ENCODE measurements at regions not wholly inside any gene's neighbourhood (a gene's known extent, or its start where the extent isn't known, plus 50 kb on each side); places are given as distances from the start of the nearest gene placed in this dataset.

DNA sequence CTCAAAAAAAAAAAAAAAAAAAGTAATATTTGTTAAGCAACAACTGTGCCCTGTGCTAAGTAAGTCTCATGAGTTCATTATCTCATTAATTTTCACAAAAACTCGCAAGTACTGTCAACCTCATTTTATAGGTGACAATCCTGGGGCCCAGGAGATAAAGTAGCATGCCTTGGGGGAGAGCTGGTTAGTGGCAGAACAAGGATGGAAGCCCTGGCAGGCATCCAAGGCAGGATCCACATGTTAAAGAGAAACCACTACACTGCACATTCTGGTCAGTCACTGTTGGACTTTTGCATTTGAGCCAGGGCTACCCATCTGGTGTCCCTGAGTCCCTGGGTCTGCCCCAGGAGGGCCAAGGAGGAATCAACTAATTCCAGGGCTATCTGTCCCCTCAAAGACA is 54.6 kb downstream of the ZFP36L2 start:
- DNase-seq = no peak

DNA sequence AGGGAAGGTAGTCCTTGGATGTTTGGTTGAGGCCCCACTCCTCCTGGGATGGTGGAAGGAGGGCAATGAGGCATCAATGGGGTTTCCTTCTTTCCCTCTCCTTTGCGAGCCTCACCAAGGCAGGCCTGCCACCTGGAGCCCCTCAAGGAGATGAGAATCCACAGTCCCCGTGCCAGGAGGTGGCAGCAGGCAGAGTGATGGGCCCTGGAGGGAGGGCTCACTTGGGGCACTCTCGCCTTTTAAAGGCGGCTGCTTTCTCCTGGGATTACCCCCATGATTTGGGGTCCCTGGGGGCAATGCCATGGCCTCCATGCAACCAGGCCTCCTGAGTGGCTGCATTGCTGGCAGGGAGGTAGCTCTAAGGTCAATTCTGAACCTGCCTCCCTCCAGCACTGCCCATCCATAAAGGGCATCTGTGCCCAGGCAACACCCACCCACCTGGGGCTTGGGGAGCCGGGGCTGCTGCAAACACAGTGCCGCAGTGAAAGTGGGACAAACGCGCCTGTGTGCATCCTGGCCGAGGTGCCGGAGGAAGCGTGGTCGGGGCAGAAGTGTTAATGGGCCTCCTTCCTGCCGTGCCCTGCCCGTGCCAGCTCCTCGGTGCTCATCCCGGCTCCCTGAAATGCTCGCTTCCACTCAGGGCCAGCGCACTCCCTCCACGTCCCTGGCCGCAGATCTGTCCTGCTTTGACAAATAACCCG is 55.9 kb downstream of the ZFP36L2 start:
- no peak for DNase-seq

DNA sequence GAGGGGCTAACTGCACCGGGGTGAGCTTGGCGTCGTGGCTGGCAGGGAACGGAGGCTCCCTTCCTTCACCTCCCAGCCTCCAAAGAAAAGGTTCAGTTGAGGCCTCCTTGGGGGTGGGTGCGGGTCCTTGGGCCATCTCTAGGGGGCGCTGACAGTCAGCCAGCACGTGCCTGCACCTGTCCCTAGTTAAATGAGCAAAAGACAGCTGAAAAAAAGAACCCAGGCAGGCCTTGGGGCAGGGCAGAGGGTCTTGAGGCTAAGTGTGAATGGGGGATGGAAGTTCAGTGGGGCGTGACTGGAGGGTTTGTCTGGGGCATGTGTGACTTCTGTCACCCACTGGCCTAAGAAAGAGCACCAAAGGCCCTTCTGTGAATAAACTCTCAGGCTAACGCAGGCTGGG is 56.4 kb downstream of the ZFP36L2 start:
- DNase-seq = no peak

DNA sequence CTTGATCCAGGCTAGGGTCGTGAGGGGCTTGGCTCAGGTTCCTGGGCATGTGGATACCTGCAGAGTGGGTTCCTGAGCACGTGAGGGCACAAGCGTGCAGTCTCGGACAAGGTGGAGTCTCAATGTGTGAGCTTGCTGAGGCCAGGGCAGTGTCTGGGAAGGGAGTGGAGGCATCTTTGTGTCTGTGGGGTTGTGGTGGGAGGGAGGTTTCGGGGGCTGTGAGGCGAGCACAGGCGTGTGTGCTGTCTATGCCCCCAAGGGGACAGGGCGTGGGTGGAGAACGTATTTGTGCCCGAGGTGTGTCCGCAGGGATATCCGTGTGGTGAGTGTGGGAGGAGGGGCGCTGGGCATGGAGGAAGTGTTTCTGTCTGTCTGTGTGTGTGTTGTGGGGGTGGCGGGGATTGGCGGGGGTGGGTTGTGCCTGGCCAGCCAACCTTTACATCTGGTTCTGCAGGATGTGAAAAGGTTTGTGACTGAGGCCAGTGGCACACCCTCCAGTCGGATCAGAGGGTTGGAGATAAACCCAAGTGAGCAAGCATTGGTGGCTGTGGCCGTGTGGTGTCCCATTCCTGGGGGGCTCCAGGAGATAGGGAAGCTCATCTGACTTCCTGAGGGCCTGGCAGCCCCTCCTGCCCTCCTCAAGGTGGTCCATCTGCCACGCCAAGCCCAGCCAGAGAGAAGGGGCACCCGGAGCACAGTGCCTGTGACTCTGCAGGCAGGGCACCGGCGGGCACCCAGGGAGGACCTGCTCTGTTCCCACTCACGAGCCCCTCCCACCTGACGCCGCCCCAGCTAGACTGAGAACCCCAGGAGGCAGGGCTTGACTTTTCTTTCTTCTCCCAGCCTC is 57.1 kb downstream of the ZFP36L2 start:
- DNase-seq = no peak

DNA sequence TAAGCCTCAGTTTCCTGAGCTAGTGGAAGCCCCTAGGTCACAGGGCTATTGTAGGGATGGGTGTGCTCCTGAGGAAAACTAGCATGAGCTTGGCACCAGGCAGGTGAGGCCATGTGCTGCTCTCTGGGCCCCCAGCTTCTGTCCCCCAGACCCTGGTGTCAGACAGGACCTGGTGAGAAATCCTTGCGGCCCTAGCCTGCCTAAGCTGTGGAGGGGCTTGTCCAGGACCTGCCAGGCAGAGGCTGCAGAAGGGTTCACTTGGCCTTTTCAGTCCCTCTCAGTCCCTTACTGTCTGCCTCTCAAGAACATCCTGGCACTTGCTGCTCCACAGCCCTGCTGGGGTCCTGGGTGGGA is 58.4 kb downstream of the ZFP36L2 start:
- DNase-seq = no peak

DNA sequence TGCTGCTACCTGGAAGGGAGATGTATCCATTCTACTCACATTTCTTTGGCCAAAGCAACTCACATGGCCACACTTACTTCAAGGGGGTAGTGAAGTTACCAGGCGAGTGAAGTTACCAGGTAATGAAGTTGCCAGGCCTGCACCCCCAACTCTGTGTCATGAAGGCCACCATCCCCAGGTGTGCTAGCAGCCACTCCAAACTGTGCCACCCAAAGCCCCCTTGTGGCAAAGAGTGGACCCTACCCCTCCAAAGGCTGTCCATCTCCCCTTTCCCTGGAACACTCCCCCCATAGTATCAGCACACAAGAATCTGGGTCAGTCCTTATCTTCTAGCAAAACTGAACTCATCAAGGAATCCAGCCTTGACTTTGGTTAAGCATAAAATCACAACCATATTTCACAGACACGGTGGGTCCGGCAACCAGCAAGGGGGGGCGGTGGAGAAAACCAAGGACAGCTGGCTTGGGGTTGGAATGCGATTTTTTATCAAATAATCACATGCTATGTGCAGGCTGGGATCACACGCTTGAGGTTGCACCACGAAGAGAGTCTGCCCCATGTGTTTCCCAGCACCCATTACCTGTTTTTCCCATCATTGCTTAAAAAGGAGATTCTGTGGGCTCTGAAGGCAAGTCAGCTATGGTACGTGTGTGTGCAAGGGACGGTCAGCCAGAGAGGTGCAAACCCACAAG is 60.9 kb downstream of the ZFP36L2 start:
- no peak for DNase-seq

DNA sequence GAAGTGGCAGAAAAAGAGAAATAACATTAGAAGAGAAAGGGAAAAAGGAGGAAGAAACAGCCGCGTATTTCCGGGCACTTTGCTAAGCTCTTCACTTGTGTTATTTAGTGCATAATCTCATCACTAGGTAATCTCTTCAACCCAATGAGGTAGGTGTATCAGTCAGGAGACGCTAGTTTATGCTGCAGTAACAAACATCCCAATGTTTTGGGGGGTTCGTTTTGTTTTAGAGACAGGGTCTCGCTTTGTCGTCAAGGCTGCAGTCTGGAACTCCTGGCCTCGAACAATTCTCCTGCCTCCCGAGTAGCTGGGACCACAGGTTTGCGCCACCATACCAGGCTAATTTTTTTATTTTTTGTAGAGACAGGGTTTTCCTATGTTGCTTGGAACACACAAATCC is 61.7 kb downstream of the ZFP36L2 start:
- no peak for DNase-seq

DNA sequence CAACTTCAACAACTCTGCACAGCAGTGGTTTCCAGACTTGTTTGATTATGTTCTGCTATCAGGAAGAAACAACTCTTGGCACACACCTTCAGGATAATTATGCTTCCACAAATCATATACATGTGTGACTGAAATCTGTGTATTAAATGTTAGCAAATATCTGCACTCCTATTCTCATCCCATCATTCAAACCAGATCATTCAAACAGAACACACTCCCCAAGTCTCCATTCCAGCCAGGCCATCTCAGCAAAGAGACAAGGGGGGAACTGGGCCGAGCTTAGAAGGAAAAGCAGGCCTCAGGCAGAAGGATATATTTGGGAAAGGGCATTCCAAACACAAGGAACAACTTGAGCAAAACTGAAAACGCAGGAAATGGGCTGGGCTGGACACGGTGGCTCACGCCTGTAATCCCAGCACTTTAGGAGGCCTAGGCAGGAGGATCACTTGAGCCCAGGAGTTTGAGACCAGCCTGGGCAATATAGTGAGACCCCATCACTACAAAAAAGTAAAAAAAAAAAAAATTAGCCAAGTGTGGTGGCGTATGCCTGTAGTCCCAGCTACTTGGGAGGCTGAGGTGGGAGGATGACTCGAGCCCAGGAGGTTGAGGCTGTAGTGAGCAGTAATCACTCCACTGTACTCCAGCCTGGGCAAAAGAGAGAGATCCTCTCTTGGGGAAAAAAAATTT is 62.7 kb downstream of the ZFP36L2 start:
- DNase-seq = no peak

DNA sequence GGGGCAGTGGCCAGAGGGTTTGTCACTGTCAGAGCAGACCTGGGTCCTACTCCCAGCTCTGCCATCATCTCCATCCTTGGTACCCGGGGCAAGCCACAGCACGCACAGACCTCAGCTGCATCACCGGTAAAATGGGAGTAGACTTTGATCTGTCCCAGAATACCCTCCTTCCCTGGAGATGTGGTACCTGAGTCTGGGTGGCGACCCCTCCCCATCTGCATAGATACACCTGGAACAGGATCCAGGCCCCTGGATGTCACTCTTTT is 64.0 kb downstream of the ZFP36L2 start:
- no peak for DNase-seq

DNA sequence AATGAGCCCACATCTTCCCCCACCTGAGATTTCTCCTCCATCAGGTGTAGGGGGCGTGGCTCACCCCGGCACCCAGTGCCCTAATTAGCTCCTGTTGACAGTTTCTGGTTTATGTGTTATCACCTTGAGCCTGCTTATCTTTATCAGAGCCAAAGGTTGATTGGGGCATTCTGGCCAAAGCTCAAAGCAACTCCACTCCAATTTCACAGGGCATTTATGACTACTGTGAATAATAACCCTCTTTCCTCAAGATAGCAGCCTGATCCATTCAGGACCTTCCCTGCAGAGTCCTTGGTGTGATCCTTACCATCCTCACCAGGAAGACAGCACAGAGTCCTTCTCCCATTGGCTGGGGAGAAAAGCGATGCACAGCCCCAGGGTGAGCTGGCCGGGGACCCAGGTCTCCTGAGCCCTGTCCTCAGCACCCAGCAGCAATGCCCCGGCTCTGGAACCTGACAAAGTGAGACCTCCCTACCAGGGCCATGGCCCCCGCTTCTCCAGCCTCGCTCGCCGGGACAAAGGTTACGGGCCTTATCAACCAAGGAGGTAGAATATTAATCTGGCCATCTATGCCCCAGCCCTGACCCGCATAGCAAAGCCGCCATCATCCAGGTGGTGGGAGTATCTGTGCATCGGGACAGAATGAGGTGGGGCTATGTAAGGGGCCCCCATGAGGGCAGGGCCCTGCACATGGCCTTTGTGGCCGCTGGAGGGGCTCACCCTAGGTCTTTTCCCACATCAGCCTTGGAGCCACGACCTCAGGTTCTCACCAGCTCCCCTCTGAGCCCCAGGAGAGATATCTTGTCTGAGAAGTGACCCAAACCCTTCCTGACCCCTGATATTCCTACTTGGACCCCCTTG is 64.5 kb downstream of the ZFP36L2 start:
- DNase-seq = no peak

DNA sequence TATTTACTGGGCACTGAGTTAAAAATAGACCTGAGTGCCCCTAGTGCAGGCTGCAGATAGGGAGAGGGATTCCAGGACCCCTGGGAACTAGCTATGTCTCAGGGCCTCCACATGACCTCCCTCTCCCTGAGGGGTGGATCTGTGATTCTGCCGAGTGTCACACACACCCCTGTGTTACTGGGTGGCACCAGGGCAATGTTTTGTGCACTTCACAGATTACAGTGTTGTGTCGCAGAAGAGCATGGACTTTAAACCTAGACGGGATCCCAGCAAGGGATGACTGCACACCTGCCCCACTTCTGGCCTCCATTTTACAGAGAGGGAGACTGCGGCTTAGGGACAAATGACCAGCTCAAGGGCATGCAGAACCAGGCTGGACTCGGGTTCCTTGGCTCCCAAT is 65.6 kb downstream of the ZFP36L2 start:
- DNase-seq = no peak

DNA sequence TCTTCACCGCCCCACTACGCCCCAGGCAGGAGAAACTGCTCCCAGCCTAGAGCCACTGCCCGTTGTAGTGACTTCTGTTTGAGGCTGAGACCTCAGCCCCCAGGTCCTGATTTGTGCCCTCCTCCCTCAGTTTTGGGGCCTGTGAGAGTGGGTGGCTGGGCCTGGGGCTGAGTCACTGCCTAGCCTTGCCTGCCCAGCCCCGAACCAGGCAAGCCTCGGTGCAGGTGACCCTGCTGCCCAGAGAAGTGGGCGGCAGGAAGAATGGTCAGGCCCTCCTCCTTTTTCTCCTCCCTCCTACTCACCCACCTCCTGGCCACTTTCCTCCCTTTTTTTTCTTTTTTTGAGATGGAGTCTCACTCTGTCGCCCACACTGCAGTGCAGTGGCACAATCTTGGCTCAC is 66.6 kb downstream of the ZFP36L2 start:
- DNase-seq = no peak

DNA sequence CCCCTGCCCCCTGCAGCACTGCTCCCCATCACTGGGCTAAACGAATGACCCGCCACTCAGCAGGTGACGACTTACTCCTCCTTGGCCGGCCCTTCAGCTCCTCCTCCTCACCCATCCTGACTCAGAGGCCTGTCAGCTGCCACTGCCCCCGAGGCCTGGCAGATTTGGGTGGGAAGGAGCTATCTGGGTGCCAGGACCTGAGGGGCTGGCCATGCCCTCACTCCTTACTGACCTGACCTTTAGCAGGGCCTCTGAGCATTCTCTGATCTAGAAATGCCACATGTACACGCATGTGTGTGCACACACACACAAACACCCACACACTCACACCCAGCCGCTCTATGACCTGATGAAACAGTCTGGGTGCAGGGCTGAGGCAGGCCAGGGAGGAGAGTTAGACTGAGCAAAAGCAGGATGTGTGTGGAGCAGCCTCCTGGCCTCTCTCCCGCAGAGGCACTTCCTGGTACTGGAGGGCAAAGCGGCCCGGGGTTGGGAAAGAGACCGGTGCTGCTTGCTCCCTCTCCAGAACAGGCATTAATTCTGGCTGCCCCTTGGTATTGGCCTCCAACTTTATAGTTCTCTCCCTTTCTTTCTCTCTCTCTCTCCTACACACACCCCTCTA is 68.0 kb downstream of the ZFP36L2 start:
- no peak for DNase-seq

DNA sequence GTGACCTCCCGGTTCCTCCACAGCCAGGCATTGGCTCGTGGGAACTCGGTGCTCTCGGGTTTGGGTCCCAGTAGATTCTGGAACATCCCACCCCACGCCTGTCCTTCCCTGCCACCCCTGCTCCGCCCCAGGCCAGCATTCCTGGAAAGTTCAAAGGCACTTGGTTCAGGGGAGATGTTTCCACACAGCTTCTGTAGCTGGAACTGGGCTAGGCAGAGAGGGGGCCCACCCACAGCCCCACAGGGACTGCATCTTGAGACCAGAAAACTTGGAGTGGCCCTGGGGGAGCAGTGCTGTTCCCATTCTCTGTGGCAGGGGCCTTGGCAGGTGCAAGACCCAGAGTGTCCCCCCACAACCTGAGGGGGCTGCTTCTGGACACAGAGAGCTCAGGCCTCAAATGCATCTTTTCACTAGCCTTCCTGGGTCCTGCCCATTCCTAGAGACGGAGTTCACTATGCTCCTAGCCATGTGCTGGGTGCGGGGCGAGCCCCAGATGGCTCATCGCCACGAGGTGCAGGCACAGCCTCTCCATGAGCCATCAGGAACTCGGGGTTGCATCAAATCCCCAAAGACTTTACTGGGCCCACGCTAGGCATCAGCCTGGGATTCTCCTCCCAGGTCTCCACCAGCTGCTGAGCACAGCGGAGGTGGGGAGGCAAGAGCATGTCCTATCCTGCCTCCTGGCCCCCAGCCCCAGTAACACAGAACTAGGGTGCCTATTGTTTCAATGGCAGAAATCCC is 68.7 kb downstream of the ZFP36L2 start:
- no peak for DNase-seq

DNA sequence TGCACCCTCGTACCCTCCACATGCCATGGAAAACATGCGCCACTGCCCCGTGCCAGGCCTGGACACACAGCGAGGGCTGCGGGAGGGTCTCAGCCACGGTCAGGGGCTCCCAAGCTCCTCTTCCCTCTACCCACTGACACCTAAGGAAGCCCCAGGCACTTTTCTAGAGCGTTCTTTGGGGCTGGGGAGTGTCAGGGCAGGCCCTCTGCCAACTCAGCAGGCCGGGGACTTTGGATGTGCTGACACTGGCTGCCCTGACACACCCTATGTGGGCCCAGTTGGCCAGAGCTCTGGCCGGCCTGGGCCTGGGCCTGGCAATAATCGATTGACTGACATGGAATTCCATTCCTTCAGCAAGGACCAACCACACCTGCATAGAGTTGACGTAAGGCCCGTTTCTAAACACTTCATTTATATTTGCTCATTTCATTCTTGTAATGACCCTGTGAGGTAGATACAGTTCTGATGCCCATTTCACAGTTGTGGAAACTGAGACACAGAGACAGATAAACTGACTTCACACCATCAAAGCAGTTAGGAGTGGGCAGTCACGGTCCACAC is 70.5 kb downstream of the ZFP36L2 start:
- DNase-seq = no peak

DNA sequence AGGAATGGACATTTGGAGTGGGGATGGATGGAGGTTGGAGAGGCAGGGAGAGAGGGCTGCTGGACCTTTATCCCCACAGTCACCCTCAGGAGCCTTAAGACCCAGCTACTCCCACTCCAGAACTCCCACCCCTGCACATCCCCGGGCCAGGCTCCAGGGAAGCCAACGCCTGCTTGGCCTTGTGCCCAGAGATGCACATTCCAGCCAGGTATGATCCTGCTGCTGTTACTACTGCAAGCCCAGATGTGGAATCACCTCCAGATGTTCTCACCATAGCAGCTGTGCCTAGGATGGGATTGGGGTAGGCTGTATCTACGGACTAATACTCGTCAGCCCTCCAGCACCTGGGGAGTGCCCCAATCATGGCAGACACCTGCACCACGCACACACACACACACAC is 71.7 kb downstream of the ZFP36L2 start:
- no peak for DNase-seq

DNA sequence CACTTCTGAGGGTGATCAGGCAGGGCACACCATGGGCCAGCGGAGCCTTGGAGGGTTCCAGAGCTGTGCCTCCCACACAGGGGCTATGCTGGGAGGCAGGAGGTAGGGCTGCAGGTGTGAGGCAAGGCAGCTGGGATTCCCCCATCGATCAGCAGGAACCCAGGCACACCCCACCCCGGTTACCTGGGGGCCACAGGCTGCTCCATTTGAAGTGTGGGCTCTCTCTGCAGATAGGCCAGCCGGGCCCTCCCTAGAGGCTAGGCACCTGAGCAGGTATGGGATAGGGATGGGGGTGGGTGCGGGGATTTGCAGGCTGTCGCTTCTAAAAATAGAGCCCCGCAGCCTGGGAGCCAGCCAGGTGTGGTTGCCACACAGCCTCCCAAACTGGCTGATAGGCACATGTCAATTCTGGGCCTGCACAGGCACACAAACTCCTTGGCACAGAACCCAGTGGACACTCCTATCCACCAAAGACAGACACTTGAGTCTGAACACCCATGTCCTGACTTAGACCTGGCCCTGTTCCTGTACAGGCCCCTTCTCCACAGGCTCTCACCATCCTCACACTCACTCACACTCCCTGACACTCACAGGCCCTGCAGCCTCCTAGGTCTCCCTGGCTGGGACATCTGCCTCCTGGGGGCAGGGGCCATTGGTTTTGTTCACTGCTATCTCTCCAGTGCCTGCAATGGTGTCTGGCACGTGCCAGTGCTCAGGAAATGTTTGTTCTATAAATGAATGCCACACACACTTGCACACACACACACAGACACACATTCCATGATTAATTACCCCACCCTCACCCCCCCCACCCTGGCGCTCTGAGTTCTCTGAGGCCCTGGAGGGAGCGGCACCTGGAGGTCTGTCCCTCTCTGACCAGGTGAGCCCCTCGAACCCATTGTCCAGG is 73.4 kb downstream of the ZFP36L2 start:
- no peak for DNase-seq

DNA sequence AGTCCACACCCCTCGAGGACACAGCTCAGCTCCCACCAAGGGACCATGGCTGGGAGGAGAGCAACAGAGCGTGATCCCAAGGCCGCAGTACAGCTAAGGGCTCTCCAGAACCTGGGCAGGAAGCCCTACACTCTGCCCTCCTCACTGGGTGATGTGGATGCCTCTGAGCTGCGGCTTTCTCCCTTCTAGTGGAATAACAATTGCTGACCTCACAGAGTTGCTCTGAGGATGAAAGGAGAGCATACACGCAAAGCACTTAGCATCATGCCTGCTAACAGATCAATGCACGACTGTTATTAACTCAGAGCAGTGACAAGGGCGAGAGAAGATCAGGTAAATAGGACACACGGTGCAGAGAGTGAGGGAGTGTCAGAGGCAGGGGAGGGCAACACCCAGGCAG is 74.2 kb downstream of the ZFP36L2 start:
- DNase-seq = no peak

DNA sequence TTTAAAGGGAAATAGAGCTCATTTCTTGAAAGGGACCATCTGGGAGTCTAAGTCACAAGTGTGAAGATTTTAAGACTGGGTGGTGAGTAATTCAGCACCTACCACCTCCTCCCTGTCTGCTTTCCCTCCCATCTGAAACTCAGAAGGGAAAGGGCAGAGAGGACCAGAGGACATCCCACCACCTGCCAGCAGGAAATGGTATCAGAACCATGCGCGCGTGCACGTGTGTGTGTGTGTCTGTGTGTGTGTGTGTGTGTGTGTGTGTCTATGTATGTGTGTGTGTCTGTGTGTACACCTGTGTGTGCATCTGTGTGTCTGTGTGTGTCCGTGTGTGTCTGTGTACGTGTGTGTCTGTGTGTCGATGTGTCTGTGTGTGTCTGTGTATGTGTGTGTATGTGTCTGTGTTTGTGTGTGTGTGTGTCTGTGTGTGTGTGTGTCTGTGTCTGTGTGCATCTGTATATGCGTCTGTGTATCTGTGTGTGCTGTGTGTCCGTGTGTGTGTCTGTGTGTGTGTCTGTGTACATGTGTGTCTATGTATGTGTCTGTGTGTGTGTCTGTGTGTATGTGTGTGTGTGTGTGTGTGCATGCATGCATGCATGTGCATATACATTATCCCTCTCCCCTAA is 76.8 kb downstream of the ZFP36L2 start:
- DNase-seq = no peak

DNA sequence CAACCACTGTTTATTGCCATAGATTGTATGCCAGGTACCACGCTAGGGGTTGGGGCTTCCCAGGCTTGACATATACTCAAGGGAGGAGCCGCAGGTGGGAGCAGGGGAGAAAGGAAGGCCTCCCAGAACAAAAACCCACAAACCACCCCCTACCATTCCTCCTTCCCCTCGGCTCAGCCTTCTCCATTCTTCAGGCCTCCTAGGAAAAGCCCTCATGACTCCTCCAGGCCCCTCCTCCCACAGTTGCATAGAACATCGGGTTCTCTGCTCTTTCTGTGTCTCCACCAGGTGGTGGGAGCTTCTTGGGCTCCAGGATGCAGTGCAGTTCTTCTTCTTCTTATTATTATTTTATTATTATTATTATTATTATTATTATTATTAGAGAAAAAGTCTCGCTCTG is 80.3 kb downstream of the ZFP36L2 start:
- DNase-seq = no peak

All from KG1 (cell line).